HepG2 (cell line): ENCODE measurements at regions not wholly inside any gene's neighbourhood (a gene's known extent, or its start where the extent isn't known, plus 50 kb on each side); places are given as distances from the start of the nearest gene placed in this dataset.

Source experiments
- CREBL2 ChIP-seq: sonication (generic); formaldehyde crosslinking; IDR thresholded peaks from 2 replicates; pipeline ENCODE4 v1.8.1; 2023; ENCODE audit warnings: missing genetic modification reagents, mild to moderate bottlenecking, borderline replicate concordance
- CTCF ChIP-seq: sonication (generic); formaldehyde crosslinking; IDR thresholded peaks from 2 replicates; pipeline ENCODE4 v1.5.0; 2020; ENCODE audit warnings: mild to moderate bottlenecking, missing genetic modification reagents, moderate library complexity
- FOXJ3 ChIP-seq: sonication (generic); formaldehyde crosslinking; IDR thresholded peaks from 2 replicates; pipeline ENCODE4 v1.4.0; 2020; ENCODE audit warnings: missing genetic modification reagents, mild to moderate bottlenecking, borderline replicate concordance
- KIAA2018 ChIP-seq: sonication (generic); formaldehyde crosslinking; IDR thresholded peaks from 2 replicates; pipeline ENCODE4 v1.5.0; 2020; ENCODE audit warnings: mild to moderate bottlenecking, missing genetic modification reagents, borderline replicate concordance
- MYNN ChIP-seq: sonication (generic); formaldehyde crosslinking; IDR thresholded peaks from 2 replicates; pipeline ENCODE4 v1.4.0; 2020; ENCODE audit warnings: mild to moderate bottlenecking, low read depth, missing genetic modification reagents
- TOE1 ChIP-seq: sonication (generic); formaldehyde crosslinking; IDR thresholded peaks from 2 replicates; pipeline ENCODE4 v1.4.0; 2020; ENCODE audit warnings: mild to moderate bottlenecking, missing genetic modification reagents
- ZBTB43 ChIP-seq: sonication (generic); formaldehyde crosslinking; conservative IDR thresholded peaks from 2 replicates; pipeline ENCODE4 v1.4.0; 2020; ENCODE audit warnings: missing genetic modification reagents
- ZFP36 ChIP-seq: fragments of 150-350 bp; IDR thresholded peaks from 2 replicates; pipeline ENCODE4 v1.6.1; 2018; ENCODE audit warnings: borderline replicate concordance, low read length, low read depth; ENCODE audit not compliant: partially characterized antibody
- ZNF207 ChIP-seq: fragments of 450-650 bp; IDR thresholded peaks from 2 replicates; pipeline ENCODE4 v1.6.1; 2016; ENCODE audit warnings: antibody characterized with exemption, borderline replicate concordance
- ZNF253 ChIP-seq: sonication (generic); formaldehyde crosslinking; IDR thresholded peaks from 2 replicates; pipeline ENCODE4 v1.8.0; 2022; ENCODE audit warnings: mild to moderate bottlenecking, missing genetic modification reagents, borderline replicate concordance
- ZNF335 ChIP-seq: sonication (generic); formaldehyde crosslinking; IDR thresholded peaks from 2 replicates; pipeline ENCODE4 v1.4.0; 2020; ENCODE audit warnings: missing genetic modification reagents

GRCh38 chr19:33941133-33941532 is 144.5 kb downstream of the KCTD15 start:
- TF ChIP-seq CREBL2 (CRISPR knock-in tag) (no peak), ZNF253 (no peak), FOXJ3 (no peak), ZNF207 (no peak), ZNF335 (CRISPR knock-in tag) (no peak), MYNN (CRISPR knock-in tag) (no peak), TOE1 (CRISPR knock-in tag) (no peak), CTCF (CRISPR knock-in tag) (no peak), ZFP36 (no peak), KIAA2018 (no peak), ZBTB43 (no peak)
